ENCODE measurements at regions not wholly inside any gene's neighbourhood (a gene's known extent, or its start where the extent isn't known, plus 50 kb on each side); places are given as distances from the start of the nearest gene placed in this dataset.

DNA sequence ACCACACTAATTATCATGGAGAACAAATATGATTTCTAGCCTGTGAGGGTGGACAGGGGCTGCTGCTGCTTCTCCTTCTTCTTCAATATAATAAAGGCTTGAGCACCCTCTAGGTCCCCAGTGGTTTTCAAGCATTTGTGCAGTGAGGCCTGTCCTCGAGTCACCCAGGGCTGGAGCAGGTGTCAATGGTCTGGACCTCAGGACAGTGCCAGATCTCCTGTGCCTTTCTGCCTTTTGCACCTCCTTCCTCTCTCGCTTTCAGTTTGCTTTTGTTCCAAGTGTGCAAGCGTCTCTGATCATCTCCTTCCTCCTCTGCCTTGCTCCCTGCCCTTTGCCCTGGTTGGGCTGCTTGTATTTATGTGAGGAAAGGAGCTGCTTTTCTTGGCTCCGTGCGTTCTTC, 152.2 kb upstream of the SYNDIG1 start:
- Histone ChIP-seq H3K27ac (peak overlapping the region; percentile 50; the same call in 1 of the 2 replicates), H3K36me3 (no peaks in the 10 kb centered on the region), H3K4me2 (peak overlapping the region; percentile 83), H3K9ac (no peak overlapping the region), H4K20me1 (no peaks in the 10 kb centered on the region), H3K27me3 (no peaks in the 10 kb centered on the region), H3K4me1 (peaks cover 43% of the 10 kb centered on the region), H3K4me3 (no peak overlapping the region), H3K9me3 (no peaks in the 10 kb centered on the region)
- TF ChIP-seq Cebpa-rat (IDR thresholded peaks at IDR 0.05): no peak

DNA sequence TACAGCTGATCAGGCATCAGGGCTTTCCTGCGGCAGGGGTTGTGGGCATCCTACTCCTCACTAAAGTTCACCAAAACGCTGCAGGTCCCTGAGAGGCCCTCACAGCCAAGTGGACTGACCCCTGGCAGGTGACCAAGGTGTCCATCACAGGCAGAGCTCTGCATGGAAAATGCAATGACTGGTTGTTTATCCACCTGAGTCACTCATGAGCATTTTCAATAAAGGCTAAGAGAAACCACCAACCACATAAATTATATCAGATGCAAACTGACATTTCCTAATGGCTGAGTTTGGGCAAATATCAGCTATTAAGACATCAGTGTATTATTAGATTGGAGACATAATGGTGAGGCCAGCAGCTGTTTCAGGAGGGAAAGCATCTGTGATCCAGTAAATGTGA, 152.7 kb upstream of the SYNDIG1 start:
- H3K9me3 ChIP-seq: no peaks in the 10 kb centered on the region
- TF ChIP-seq Cebpa-rat (IDR thresholded peaks at IDR 0.05): no peak
- H3K4me3 ChIP-seq: no peak overlapping the region
- H3K4me2 ChIP-seq: peak overlapping the region; percentile 83
- H3K36me3 ChIP-seq: no peaks in the 10 kb centered on the region
- no peaks in the 10 kb centered on the region for H3K27me3 ChIP-seq
- H3K4me1 ChIP-seq: peaks cover 43% of the 10 kb centered on the region
- H4K20me1 ChIP-seq: no peaks in the 10 kb centered on the region
- H3K9ac ChIP-seq: no peak overlapping the region
- 0 out of 2 replicates have a peak overlapping the region, but pooled peaks have one; percentile 50 for H3K27ac ChIP-seq

DNA sequence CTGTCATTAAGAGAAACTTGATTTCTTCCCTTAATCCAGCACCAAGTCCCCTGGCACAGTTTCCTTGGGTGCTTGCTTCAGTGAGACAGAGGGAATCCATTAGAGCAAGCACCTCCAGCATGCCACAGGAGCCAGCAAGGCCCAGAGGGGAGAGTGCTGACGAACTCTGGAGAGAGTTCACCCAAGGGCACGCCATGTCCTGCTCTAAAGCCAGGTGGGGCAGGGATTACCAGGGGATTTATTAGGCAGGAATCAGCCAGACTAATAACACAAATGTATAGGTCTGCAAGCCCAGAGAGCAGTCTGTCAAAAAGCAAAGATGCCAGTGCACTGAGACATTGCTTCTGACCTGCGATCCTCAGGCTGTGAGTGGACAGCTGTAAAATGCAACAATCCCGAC, 155.4 kb upstream of the SYNDIG1 start:
- H3K36me3 ChIP-seq: no peaks in the 10 kb centered on the region
- H3K4me2 ChIP-seq: no peak overlapping the region
- H3K9ac ChIP-seq: no peak overlapping the region
- peaks cover 28% of the 10 kb centered on the region for H3K4me1 ChIP-seq
- no peaks in the 10 kb centered on the region for H4K20me1 ChIP-seq
- H3K4me3 ChIP-seq: no peak overlapping the region
- H3K9me3 ChIP-seq: no peaks in the 10 kb centered on the region
- H3K27me3 ChIP-seq: no peaks in the 10 kb centered on the region
- no peak overlapping the region for H3K27ac ChIP-seq
- TF ChIP-seq Cebpa-rat (IDR thresholded peaks at IDR 0.05): no peak

DNA sequence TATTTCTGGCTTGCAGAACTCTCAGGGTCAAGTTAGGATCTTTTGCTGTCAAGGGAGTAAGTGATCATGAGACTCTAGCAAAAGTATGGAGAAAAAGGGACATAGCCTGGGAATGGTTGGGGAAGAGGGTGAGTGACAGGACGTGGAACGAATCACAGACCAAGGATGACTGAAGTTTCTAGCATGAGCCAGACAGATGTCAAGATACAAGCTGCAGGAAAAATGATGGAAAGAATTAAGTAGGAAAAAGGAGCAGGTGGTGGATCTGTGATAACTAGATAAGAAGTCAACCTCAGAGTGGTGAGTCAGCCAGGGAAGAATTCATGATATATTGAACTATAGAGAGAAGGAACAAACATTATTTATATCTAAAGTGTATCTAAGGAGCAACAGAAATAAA, 159.8 kb upstream of the SYNDIG1 start:
- no peak for TF ChIP-seq Cebpa-rat (IDR thresholded peaks at IDR 0.05)
- no peak overlapping the region for H3K27ac ChIP-seq

DNA sequence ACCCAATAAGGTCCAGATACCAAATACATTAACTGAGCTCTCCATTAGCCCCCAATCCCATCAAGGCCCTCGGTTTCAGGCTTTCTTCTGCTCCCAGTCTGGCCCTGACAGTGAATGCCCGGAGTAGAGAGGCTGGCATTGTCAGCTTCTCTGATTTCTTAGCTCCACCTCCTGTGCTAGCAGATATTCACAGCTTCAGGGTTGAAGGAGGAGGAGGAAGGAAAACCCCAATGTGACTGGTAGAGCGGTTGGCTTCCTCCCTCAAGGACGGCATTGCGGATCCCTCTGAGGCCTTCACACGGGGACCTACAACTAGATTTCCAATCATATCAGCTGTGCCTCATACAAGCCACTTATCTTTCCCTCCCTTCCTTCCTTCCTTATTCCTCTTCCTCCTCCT, 164.1 kb upstream of the SYNDIG1 start:
- no peaks in the 10 kb centered on the region for H3K36me3 ChIP-seq

More for the DNA sequence above, 159.8 kb upstream of the SYNDIG1 start:
- Histone ChIP-seq H3K4me2 (no peak overlapping the region), H3K4me3 (no peak overlapping the region), H3K4me1 (peaks cover 15% of the 10 kb centered on the region), H3K9me3 (no peaks in the 10 kb centered on the region), H3K27me3 (no peaks in the 10 kb centered on the region), H3K36me3 (no peaks in the 10 kb centered on the region), H3K9ac (no peak overlapping the region), H4K20me1 (no peaks in the 10 kb centered on the region)

DNA sequence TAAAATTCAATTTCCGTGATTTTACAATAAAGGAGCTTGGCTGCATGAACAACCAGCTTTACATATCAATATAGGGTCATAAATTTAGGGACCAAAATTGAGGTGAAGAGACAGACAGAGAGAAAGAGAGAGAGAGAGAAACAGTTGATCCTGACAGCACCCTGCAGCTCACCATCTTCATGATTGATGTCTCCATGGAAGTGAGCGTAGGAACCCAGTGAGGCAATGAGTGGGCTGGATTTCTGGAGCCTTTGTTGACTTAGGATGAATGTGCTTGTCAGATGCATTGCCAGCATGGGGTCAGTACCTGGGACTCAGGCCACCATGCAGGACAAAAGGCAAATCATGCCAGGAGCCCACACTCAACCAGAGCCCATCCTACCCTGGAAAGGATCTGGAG, 165.1 kb upstream of the SYNDIG1 start:
- TF ChIP-seq Cebpa-rat (IDR thresholded peaks at IDR 0.05): no peak
- H3K4me1 ChIP-seq: peaks cover 21% of the 10 kb centered on the region
- no peaks in the 10 kb centered on the region for H3K27me3 ChIP-seq

More for the DNA sequence above, 164.1 kb upstream of the SYNDIG1 start:
- peak overlapping the region; percentile 63 for H3K27ac ChIP-seq
- H4K20me1 ChIP-seq: no peaks in the 10 kb centered on the region
- TF ChIP-seq Cebpa-rat (IDR thresholded peaks at IDR 0.05): no peak
- no peaks in the 10 kb centered on the region for H3K9me3 ChIP-seq
- H3K9ac ChIP-seq: no peak overlapping the region
- no peak overlapping the region for H3K4me3 ChIP-seq
- peak overlapping the region; percentile 69 for H3K4me2 ChIP-seq
- no peaks in the 10 kb centered on the region for H3K27me3 ChIP-seq
- peaks cover 21% of the 10 kb centered on the region for H3K4me1 ChIP-seq

DNA sequence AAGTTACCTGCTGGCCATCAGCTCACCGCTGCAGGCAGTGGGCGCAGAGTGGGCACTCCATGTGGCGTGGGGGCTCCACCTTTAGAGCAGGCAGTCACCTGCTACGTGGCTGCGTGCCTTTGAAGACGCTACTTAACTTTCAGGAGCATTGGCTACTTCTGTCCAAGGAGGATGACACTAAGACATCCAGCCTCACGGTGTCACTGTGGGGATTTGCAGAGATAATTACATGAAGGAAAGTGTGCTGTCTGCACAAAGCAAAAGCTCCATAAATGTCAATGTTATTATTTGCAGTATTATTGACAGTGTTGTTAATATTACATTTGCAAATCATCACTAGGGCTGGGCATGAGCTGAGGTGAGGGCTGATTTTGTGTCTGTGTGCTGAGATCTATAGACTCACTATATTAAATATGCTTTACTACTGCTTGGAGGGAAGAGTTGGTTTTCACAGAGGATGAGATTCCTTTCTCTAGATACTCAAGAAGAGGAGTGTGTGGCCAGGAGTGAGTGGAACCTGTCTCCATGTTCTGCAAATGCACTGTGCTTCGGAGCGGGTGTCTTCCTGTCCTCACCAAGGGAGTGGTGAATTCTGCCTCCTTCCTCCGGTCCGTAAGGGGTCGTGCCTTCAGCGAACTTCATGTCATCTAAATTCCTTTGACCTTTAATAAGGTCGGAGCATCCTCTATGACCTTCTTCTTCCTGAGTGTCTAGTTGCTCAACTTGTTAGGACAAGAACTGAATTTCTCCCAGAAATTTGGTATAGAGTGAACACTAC, 165.8 kb upstream of the SYNDIG1 start:
- Histone ChIP-seq H3K9me3 (no peaks in the 10 kb centered on the region), H3K36me3 (no peaks in the 10 kb centered on the region), H4K20me1 (no peaks in the 10 kb centered on the region), H3K4me3 (no peak overlapping the region), H3K4me1 (peaks cover 21% of the 10 kb centered on the region), H3K27me3 (no peaks in the 10 kb centered on the region), H3K4me2 (no peak overlapping the region), H3K27ac (no peak overlapping the region), H3K9ac (no peak overlapping the region)
- TF ChIP-seq Cebpa-rat (IDR thresholded peaks at IDR 0.05): no peak

More for the DNA sequence above, 165.1 kb upstream of the SYNDIG1 start:
- Histone ChIP-seq H3K36me3 (no peaks in the 10 kb centered on the region), H3K9ac (no peak overlapping the region), H3K4me3 (no peak overlapping the region), H3K27ac (no peak overlapping the region), H4K20me1 (no peaks in the 10 kb centered on the region), H3K9me3 (no peaks in the 10 kb centered on the region), H3K4me2 (peak overlapping the region; percentile 69; the same call in 1 of the 2 replicates)

DNA sequence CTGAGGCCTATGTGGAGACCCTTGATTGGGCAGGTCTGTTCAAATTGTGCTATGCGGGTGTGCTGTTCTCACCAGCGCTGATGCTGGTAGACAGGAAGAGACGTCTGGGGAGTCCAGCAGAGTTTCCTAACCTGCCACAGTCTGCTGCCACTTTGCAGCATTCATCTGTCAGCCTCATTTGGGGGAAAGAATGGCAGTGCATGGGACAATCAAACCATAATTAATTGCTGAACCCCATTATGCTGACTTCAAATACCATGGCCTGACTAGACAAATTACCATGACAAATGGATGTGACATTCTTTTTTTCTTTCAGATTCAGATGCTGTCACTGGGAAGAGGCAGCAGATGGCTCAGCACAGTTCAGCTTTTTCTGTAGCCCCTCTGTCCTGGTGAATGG, 171.4 kb upstream of the SYNDIG1 start:
- Histone ChIP-seq H3K27ac (no peak overlapping the region), H3K9me3 (peaks cover 8% of the 10 kb centered on the region), H3K9ac (no peak overlapping the region), H3K27me3 (no peaks in the 10 kb centered on the region), H4K20me1 (no peaks in the 10 kb centered on the region), H3K36me3 (no peaks in the 10 kb centered on the region), H3K4me1 (peaks cover 37% of the 10 kb centered on the region), H3K4me3 (no peak overlapping the region), H3K4me2 (peak overlapping the region; percentile 70)
- TF ChIP-seq Cebpa-rat (IDR thresholded peaks at IDR 0.05): no peak

DNA sequence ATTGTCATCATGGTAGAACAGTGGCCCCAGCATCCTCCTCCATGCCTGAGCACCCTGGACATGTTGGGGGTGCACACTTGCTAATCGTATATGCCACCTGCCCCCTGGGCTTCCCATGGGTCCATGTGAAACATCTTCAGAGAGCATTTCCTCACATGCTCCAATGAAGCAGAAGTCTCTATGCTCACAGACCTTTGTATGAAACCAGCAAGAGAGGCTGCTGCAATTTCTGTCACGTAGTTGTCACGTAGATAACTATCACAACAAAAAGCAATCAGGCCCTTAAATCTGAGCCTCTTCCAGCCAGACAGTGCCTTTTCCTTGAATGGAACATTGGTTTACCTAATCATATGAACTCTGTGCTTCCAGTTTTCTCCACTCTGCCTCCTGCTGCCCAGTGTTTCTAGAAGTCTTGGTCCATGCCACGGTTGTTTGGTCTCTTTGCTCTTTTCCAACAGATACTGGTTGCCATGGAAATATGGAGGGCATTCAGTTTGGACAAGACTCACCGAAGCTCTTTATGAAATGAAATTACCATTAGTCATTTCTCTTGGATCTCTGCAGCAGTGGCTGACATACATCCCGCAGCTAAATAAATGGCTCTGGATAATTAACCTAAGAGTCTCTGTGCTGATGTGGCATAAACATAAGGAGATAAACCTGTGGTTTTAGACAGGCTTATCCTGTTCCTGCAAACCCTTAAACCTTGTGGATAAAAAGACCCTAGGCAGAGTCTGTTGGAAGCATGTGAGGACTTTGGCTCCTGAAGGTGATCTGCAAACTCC, 172.8 kb upstream of the SYNDIG1 start:
- no peak for TF ChIP-seq Cebpa-rat (IDR thresholded peaks at IDR 0.05)
- no peaks in the 10 kb centered on the region for H3K36me3 ChIP-seq
- peak overlapping the region; percentile 70 for H3K4me2 ChIP-seq
- no peak overlapping the region for H3K4me3 ChIP-seq
- H3K9ac ChIP-seq: no peak overlapping the region
- H3K27me3 ChIP-seq: no peaks in the 10 kb centered on the region
- H3K9me3 ChIP-seq: peaks cover 20% of the 10 kb centered on the region
- peaks cover 44% of the 10 kb centered on the region for H3K4me1 ChIP-seq
- peak overlapping the region; percentile 33; the same call in 1 of the 2 replicates for H3K27ac ChIP-seq
- no peaks in the 10 kb centered on the region for H4K20me1 ChIP-seq

DNA sequence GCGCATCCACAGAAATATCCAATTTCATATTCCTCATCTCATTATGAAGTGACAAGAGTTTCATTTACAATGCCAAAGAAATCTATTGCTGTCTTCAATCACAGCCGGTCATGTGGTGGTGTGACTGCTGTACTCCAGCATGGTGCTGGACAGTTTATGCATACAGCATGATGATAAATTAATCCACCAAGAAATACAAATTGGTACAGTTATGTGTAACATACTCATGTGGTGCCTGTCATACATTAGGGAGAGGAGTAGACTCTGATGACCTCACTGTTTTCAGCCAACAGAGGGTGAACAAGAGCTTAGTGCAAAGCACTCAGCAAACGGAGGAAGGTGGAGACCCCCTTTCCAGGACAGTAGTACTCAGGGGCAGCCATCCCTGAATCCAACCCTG, 178.4 kb upstream of the SYNDIG1 start:
- H4K20me1 ChIP-seq: no peaks in the 10 kb centered on the region
- H3K4me1 ChIP-seq: peaks cover 50% of the 10 kb centered on the region
- peak overlapping the region; percentile 91 for H3K27ac ChIP-seq
- TF ChIP-seq Cebpa-rat (IDR thresholded peaks at IDR 0.05): no peak
- no peak overlapping the region for H3K4me3 ChIP-seq
- no peaks in the 10 kb centered on the region for H3K27me3 ChIP-seq
- peaks cover 43% of the 10 kb centered on the region for H3K9me3 ChIP-seq
- peak overlapping the region; percentile 76 for H3K4me2 ChIP-seq
- no peaks in the 10 kb centered on the region for H3K36me3 ChIP-seq
- no peak overlapping the region for H3K9ac ChIP-seq
